BLaER1 treated with 17β-estradiol and CSF1 and Interleukin-3, amounts not matched to agents 10 nM and 100 nM (cell line): ENCODE measurements at regions not wholly inside any gene's neighbourhood (a gene's known extent, or its start where the extent isn't known, plus 50 kb on each side); places are given as distances from the start of the nearest gene placed in this dataset.
"Not testable (repeated sequence)": the region's sequence is repeated elsewhere in the genome, so short reads cannot be mapped to it uniquely, and the experiment has no call there.

ENCODE experiments used
- H3K27ac ChIP-seq, 11 experiments: shearing (Covaris generic); formaldehyde crosslinking; 2 replicates each; pipeline ENCODE4 v1.8.1; 2022
- H3K27me3 ChIP-seq, 11 experiments: shearing (Covaris generic); formaldehyde crosslinking; 2 replicates each; pipeline ENCODE4 v1.8.1; 2022
- H3K36me3 ChIP-seq, 11 experiments: shearing (Covaris generic); formaldehyde crosslinking; 2 replicates each; pipeline ENCODE4 v1.8.1; 2022
- H3K4me1 ChIP-seq, 10 experiments: shearing (Covaris generic); formaldehyde crosslinking; 2 replicates each; pipeline ENCODE4 v1.8.1; 2022
- H3K4me2 ChIP-seq, 11 experiments: shearing (Covaris generic); formaldehyde crosslinking; 2 replicates each; pipeline ENCODE4 v1.8.1; 2022
- H3K4me3 ChIP-seq, 10 experiments: shearing (Covaris generic); formaldehyde crosslinking; 2 replicates each; pipeline ENCODE4 v1.8.1; 2022
- H3K9ac ChIP-seq, 11 experiments: shearing (Covaris generic); formaldehyde crosslinking; 2 replicates each; pipeline ENCODE4 v1.8.1; 2022
- H3K9me3 ChIP-seq, 11 experiments: shearing (Covaris generic); formaldehyde crosslinking; replicated peaks in 1 of 11; 2 replicates each; pipeline ENCODE4 v1.8.1; 2022
- H4K20me1 ChIP-seq, 11 experiments: shearing (Covaris generic); formaldehyde crosslinking; 2 replicates each; pipeline ENCODE4 v1.8.1; 2022
- Cebpa-rat ChIP-seq, 11 experiments: shearing (Covaris generic); IDR thresholded peaks; 2 replicates each; pipeline ENCODE4 v1.8.1; 2022

DNA sequence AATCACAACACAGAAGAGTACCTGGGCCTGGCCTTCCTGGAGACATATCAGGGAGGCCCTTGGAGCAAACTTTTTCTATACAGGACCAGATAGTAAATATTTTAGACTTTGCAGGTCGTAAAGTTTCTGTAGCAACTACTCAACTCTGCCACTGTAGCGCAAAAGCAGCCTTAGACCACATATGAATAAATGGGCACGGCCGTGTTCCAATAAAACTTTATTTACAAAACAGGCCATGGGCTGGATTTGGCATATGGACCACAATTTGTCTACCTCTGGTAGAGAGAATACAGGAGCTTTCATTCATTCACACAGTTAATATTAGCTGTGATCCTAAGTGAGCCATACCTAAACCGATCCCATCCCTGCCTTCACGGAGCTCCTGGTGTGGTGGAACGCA lies 98.6 kb upstream of the CAB39 start:
- H3K36me3 ChIP-seq: no peaks in the 10 kb centered on the region
- no peaks in the 10 kb centered on the region for H4K20me1 ChIP-seq
- H3K4me1 ChIP-seq: peaks cover 0 to 4% (median 0%) of the 10 kb centered on the region in 10 experiments; a peak in 2 of 20 replicates
- no peak overlapping the region for H3K4me2 ChIP-seq
- no peak overlapping the region for H3K4me3 ChIP-seq
- peaks cover 0 to 5% (median under 1%) of the 10 kb centered on the region in 11 experiments; a peak in 6 of 22 replicates for H3K9me3 ChIP-seq
- no peak overlapping the region for H3K27ac ChIP-seq
- H3K27me3 ChIP-seq: no peaks in the 10 kb centered on the region
- TF ChIP-seq Cebpa-rat (IDR thresholded peaks at IDR 0.05): no peak
- no peak overlapping the region for H3K9ac ChIP-seq

DNA sequence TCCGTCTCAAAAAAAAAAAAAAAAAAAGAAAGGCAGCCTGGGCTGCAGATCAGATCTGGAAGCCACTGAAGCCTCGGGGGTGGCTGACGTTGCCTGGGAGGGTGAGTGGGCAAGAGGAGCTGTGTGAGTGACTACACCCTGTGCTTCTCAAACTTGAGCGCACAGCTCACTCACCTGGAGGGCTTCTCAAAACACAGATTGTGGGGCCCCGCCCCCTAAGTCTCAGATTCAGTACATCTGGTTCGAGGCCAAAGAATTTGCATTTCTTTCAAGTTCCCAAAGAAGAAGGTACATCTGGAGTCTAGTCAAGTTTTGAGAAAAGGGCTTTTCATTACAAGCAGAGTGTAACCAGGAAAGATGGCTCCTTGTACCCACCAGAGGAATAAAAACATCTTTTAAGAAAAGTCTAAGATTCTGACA lies 97.7 kb upstream of the CAB39 start:
- no peaks in the 10 kb centered on the region for H4K20me1 ChIP-seq
- peaks cover 0 to 4% (median 0%) of the 10 kb centered on the region in 10 experiments; a peak in 2 of 20 replicates for H3K4me1 ChIP-seq
- H3K4me2 ChIP-seq: no peak overlapping the region
- H3K27ac ChIP-seq: no peak overlapping the region
- no peaks in the 10 kb centered on the region for H3K9me3 ChIP-seq
- no peak overlapping the region for H3K9ac ChIP-seq
- TF ChIP-seq Cebpa-rat (IDR thresholded peaks at IDR 0.05): no peak
- H3K4me3 ChIP-seq: no peak overlapping the region
- H3K27me3 ChIP-seq: no peaks in the 10 kb centered on the region
- no peaks in the 10 kb centered on the region for H3K36me3 ChIP-seq

DNA sequence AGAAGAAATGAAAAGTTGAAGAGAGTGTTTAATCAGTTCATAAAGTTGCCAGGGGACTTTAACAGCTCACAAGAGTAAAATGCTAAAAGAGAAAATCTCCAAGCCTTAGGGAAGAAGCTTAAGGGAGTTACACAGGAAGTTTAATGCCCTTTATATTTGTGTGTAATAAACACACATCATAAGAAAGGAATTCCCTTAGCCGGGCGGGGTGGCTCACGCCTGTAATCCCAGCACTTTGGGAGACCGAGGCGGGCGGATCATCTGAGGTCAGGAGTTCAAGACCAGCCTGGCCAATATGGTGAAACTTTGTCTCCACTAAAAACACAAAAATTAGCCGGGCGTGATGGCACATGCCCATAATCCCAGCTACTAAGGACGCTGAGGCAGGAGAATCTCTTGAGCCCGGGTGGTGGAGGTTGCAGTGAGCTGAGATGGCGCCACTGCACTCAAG lies 95.4 kb upstream of the CAB39 start:
- H3K4me1 ChIP-seq, H3K9ac ChIP-seq, H3K27me3 ChIP-seq, H3K4me2 ChIP-seq, H3K27ac ChIP-seq, H4K20me1 ChIP-seq, H3K9me3 ChIP-seq, H3K36me3 ChIP-seq, H3K4me3 ChIP-seq: not testable (repeated sequence)

DNA sequence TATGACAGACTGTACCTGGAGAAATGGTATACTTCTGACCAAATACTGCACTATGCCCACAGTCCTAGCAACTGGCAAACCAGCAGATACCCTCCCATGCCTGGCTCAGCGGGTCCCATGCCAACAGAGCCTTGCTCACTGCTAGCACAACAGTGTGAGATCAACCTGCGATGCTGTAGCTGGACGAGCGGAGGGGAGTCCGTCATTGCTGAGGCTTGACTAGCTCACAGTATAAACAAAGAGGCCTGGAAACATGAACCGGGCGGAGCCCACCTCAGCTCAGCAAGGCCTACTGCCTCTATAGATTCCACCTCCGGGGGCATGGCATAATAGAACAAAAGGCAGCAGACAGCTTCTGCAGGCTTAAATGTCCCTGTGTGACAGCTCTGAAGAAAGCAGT lies 93.2 kb upstream of the CAB39 start:
- Histone ChIP-seq H3K4me3 (no peak overlapping the region), H3K27me3 (no peaks in the 10 kb centered on the region), H3K9me3 (peaks cover 0 to 6% (median 0%) of the 10 kb centered on the region in 11 experiments; a peak in 3 of 22 replicates)

DNA sequence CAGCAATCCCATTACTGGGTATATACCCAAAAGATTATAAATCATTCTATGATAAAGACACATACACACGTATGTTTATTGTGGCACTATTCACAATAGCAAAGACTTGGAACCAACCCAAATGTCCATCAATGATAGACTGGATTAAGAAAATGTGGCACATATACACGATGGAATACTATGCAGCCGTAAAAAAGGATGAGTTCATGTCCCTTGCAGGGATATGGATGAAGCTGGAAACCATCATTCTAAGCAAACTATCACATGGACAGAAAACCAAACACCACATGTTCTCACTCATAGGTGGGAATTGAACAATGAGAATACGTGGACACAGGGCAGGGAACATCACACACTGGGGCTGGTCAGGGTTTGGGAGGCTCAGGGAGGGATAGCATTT lies 87.4 kb upstream of the CAB39 start:
- H3K9ac ChIP-seq, H3K27ac ChIP-seq, H3K36me3 ChIP-seq, H3K27me3 ChIP-seq, H3K4me3 ChIP-seq, H4K20me1 ChIP-seq, H3K4me2 ChIP-seq, H3K4me1 ChIP-seq: not testable (repeated sequence)
- peaks cover 0 to 14% (median 0%) of the 10 kb centered on the region in 11 experiments; a peak in 3 of 22 replicates for H3K9me3 ChIP-seq

More for the DNA sequence above, 93.2 kb upstream of the CAB39 start:
- no peak for TF ChIP-seq Cebpa-rat (IDR thresholded peaks at IDR 0.05)
- Histone ChIP-seq H3K27ac (no peak overlapping the region), H3K4me2 (no peak overlapping the region), H3K9ac (no peak overlapping the region), H3K36me3 (no peaks in the 10 kb centered on the region), H4K20me1 (no peaks in the 10 kb centered on the region), H3K4me1 (peaks cover 0 to 4% (median 0%) of the 10 kb centered on the region in 10 experiments; a peak in 1 of 20 replicates)

DNA sequence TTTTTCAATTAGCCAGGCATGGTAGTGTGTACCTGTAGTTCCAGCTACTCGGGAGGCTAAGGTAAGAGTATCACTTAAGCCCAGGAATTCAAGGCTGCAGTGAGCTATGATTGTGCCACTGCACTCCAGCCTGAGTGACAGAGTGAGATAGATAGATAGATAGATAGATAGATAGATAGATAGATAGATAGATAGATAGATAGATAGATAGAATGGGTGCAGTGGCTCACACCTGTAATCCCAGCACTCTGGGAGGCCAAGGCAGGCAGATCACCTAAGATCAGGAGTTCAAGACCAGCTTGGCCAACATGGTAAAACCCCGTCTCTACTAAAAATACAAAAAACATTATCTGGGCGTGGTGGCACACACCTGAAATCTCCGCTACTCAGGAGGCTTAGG lies 85.6 kb upstream of the CAB39 start:
- H3K36me3 ChIP-seq, H3K4me1 ChIP-seq, H3K9ac ChIP-seq, H4K20me1 ChIP-seq, H3K27me3 ChIP-seq, H3K4me2 ChIP-seq, H3K27ac ChIP-seq, H3K4me3 ChIP-seq: not testable (repeated sequence)
- peaks cover 0 to 14% (median 0%) of the 10 kb centered on the region in 11 experiments; a peak in 3 of 22 replicates for H3K9me3 ChIP-seq

DNA sequence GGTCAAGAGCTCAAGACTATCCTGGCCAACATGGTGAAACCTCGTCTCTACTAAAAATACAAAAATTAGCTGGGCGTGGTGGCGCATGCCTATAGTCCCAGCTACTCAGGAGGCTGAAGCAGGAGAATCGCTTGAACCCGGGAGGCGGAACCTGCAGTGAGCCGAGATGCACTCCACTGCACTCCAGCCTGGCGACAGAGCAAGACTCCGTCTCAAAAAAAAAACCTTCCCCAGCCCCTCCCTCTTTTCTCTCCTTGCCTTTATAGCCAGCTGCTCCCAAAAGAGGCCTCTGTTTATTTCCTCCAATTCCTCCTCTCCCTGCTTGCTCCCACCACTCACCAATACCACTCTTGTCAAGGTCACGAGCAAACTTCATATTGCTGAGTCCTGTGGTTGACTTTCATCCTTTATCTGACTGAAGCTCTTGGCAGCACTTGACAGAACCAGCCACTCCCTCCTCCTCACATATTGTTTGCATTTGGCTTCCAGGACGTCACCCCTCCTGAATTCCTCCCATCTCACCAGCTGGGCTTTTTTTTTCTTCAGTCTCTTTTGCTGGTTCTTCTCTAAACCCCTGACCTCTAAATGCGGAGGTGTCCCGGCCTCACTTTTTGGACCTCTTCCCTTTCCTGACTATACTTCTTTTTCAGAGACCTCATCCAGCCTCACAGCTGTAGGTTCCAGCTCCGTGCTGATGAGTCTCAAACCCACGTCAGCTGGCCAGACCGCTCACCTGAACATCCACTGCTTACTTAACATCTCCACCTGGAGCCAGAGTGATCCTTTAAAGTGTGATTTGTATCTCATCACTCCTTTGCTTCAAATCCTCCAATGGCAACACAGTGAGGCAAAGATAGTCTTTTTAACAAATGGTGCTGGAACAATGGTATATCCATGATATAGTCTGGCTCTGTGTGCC lies 84.6 kb upstream of the CAB39 start:
- Histone ChIP-seq H3K9ac (no peak overlapping the region), H3K27ac (no peak overlapping the region), H3K36me3 (no peaks in the 10 kb centered on the region), H3K4me3 (no peak overlapping the region), H3K4me2 (no peak overlapping the region), H3K4me1 (no peaks in the 10 kb centered on the region), H3K27me3 (no peaks in the 10 kb centered on the region), H4K20me1 (no peaks in the 10 kb centered on the region), H3K9me3 (peaks cover 0 to 14% (median 0%) of the 10 kb centered on the region in 11 experiments; a peak in 3 of 22 replicates)
- no peak for TF ChIP-seq Cebpa-rat (IDR thresholded peaks at IDR 0.05)

DNA sequence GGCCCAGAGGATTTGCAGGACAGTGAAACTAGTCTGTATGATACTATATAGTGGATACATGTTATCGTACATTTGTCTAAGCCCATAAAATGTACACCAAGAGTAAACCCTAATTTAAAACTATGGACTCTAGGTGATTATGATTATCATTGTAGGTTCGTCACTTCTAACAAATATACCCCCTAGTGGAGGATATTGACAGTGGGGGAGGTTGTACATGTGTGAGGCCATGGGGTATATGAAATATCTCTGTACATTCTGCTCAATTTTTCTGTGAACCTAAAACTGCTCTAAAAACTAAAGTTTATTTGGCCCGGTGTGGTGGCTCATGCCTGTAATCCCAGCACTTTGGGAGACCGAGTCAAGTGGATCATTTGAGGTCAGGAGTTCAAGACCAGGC lies 81.2 kb upstream of the CAB39 start:
- no peak overlapping the region for H3K4me2 ChIP-seq
- no peak overlapping the region for H3K9ac ChIP-seq
- no peaks in the 10 kb centered on the region for H3K36me3 ChIP-seq
- no peak overlapping the region for H3K4me3 ChIP-seq
- no peak overlapping the region for H3K27ac ChIP-seq
- peaks cover 0 to 4% (median 0%) of the 10 kb centered on the region in 10 experiments; a peak in 1 of 20 replicates for H3K4me1 ChIP-seq
- no peaks in the 10 kb centered on the region for H4K20me1 ChIP-seq
- TF ChIP-seq Cebpa-rat (IDR thresholded peaks at IDR 0.05): no peak
- no peaks in the 10 kb centered on the region for H3K27me3 ChIP-seq
- H3K9me3 ChIP-seq: no peaks in the 10 kb centered on the region

DNA sequence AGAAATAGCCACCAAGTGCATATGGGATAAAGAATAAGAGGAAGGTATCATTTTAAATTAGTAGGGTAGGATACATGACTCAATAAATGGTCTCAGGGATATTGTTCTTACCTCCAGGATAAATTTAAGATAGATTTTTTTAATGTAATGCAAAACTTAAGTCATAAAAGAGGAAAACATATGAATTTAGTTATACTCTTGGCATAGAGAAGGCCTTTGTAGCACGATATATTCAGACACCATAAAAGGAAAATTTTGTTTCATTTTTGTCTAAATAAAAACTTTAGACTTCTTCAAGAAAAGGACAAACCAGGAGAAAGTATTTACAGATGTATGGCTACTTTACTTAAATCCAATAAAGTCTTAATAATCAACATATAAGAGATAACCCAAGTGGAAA lies 78.5 kb upstream of the CAB39 start:
- H3K27ac ChIP-seq: no peak overlapping the region

DNA sequence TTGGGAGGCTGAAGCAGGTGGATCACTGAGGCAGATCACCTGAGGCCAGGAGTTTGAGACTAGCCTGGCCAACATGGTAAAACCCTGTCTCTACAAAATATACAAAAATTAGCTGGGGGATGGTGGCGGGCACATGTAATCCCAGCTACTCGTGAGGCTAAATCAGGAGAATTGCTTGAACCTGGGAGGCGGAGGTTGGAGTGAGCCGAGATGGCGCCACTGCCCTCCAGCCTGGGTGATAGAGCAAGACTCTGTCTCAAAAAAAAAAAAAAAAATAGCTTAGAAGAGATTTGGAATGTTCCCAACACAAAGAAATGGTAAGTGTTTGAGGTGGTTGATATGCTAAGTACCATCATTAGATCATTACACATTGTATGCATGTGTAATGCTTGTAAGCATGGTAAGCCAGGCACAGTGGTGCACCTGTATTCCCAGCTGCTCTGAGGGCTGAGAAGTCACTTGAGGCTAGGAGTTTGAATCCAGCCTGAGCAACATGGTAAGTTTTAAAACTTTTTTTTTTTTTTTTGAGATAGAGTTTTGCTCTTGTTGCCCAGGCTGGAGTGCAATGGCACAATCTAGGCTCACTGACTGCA lies 77.8 kb upstream of the CAB39 start:
- H3K27ac ChIP-seq, H3K36me3 ChIP-seq, H3K27me3 ChIP-seq, H3K4me2 ChIP-seq, H4K20me1 ChIP-seq, H3K4me3 ChIP-seq, H3K9me3 ChIP-seq, H3K9ac ChIP-seq: not testable (repeated sequence)
- peaks cover 0 to 10% (median 0%) of the 10 kb centered on the region in 10 experiments; a peak in 5 of 20 replicates for H3K4me1 ChIP-seq

More for the DNA sequence above, 78.5 kb upstream of the CAB39 start:
- H4K20me1 ChIP-seq: no peaks in the 10 kb centered on the region
- TF ChIP-seq Cebpa-rat (IDR thresholded peaks at IDR 0.05): no peak
- H3K36me3 ChIP-seq: no peaks in the 10 kb centered on the region
- H3K4me2 ChIP-seq: no peak overlapping the region
- H3K4me1 ChIP-seq: peaks cover 0 to 10% (median 0%) of the 10 kb centered on the region in 10 experiments; a peak in 5 of 20 replicates
- no peaks in the 10 kb centered on the region for H3K9me3 ChIP-seq
- no peak overlapping the region for H3K9ac ChIP-seq
- no peaks in the 10 kb centered on the region for H3K27me3 ChIP-seq
- no peak overlapping the region for H3K4me3 ChIP-seq
